Ramos (cell line): ENCODE measurements at regions not wholly inside any gene's neighbourhood (a gene's known extent, or its start where the extent isn't known, plus 50 kb on each side); places are given as distances from the start of the nearest gene placed in this dataset.
"Not testable (repeated sequence)": the region's sequence is repeated elsewhere in the genome, so short reads cannot be mapped to it uniquely, and the experiment has no call there.

Experiments
- in situ Hi-C: fragments of 300-500 bp; cut with MboI; formaldehyde crosslinking; loops from one replicate; pipeline ENCODE4 v1.14.3; 2022; ENCODE audit warnings: low sequenced_read_pairs; ENCODE audit not compliant: unreplicated experiment

DNA sequence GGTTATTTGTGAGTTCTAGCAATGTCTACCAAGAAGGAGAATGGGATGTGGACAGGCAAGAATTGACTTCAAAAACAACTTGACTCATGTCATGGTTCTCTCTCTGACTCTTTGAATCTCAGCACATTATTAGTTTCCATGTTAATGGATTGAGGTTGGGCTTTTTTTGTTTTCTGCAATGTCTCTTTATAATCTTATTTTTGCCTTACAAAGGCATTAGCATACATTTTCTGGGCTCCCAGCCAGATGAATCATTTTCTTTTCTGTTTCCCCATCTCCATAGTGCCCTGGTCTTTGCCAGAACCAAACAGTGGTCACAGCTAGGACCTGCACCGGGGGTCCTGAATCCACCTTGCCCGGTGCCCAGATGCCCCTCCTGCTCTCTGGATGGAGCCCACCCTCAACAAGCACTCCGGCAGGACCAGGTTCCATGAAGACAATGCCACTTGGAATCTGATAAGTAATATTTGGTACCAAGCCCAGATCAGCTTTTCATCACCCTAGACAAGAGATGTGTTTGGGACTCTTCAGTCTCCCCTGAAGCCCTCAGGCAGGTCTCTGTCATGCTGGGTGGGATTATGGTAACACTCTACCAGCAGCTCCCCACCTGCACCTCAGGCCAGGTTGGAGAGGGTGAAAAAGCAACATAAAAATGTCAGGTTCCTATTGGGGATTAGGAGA is 266.7 kb upstream of the SULF2 start:
- in situ Hi-C loops, result no loop called here

DNA sequence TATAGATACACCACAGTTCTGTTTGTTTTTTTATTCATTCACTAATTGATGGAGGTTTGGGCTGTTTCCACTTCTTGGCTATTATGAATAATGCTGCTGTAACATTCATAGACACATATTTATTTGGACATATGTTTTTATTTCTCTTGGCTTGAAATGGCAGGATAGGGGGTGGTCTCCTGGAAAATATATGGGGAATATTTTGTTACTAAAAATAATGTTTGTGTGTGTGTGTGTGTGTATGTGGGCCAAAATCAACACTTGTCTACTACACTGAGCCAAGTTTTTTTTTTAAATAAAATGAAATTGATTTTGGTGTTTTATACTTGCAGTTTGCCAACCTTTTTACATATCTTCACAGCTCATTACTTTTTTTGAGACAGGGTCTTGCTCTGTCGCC is 264.4 kb upstream of the SULF2 start:
- in situ Hi-C loops, result no loop called here

DNA sequence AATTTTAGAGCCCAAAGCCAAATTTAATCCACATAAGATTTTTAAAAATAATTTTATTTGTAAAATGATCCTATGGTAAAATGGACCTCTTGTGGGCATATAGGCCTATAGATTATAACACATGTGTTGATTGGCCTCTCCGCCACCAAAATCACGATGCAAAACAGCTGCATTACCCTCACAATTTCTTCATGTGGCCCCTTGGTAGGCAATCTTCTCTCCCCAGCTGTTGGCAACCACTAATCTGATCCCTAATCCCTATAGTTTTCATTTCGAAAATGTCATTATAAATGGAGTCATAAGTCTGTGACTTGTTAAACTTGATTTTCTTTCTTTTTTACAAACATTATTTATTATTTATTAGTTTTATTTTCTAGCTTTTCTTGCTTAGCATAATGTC is 263.9 kb upstream of the SULF2 start:
- in situ Hi-C loops, result no loop called here

DNA sequence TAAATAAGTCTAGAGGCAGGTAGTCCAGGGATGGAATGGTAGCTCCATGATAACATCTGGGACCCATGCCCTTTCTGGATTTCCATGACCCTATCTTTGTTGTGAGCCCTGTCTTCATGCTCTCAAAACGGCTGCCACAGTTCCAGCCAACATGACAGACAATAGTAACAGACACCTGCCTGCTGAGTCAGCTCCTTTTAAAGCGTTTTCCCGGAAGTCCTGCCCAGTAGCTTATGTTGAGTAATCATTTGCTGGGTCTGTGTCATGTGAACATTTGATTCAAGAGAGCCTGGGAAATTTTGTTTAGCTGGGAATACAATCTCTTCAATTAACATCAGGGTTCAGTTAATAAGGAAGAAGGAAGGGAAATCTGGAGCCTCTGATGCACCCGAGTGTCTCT is 262.2 kb upstream of the SULF2 start:
- in situ Hi-C loops, result no loop called here

DNA sequence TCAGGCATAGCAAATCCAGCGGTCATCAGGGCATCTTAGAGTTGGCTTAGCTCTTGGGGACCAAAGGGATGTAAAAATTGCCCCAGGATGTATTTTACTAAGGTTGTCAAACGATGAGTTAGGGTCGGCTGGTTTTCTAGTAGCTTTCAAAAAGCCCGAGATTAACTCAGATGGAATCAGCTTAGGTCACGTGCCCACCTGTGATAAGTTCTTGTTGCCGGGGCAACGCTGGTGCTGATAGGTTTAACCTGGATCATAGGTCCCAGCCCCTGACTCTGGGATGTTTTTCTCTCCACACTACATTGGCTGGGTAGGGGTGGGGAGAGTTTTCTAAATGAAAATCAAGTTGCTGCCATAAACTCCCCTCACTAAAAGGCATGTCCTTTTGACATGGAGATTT is 257.3 kb upstream of the SULF2 start:
- in situ Hi-C loops, result no loop called here

GRCh38 chr20:48041078-48041780 is 255.9 kb upstream of the SULF2 start:
- in situ Hi-C loops, result no loop called here

DNA sequence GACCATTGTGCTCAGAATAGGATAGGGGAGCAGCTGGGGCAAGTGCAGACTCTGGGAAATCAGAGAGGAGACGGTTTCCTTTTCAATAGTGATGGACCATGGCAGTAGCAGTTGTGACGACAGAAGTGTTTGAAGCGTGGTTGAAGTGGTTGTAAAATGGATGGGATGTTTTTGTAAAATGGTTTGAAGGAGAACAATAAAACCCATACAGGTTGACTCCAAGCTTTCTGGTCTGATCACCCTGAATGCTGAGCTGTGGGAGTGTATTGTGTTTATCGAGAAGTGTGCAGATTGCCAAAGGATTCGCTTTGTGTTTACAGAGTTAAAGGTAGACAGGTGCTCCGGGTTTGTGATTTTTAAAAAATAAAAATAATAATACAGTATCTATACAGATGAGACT is 255.2 kb upstream of the SULF2 start:
- in situ Hi-C loops, result no loop called here

GRCh38 chr20:48040051-48040450 is 254.8 kb upstream of the SULF2 start:
- in situ Hi-C loops, result no loop called here

DNA sequence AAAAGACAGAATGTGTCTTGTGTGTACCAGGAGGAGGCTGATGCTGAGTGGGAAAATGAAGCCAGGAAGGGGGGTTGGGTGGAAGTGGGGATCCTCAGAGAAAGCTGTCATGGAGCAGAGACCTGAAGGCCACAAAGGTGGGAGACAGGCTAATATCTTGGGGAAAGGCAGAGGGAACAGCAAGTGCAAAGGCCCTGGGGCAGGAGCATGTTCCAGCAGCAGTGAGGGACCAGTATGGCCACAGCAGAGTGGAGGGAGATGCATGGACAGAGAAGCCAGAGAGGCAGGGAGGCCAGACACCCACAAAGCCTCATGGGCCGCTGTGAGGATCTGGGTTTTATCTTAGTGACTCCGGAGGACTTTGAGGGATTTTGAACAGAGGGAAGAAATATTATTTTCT is 254.2 kb upstream of the SULF2 start:
- in situ Hi-C loops, result no loop called here

- in situ Hi-C loops, result no loop called here
These were observed 253.4 kb upstream of the SULF2 start for GRCh38 chr20:48038713-48039112.

DNA sequence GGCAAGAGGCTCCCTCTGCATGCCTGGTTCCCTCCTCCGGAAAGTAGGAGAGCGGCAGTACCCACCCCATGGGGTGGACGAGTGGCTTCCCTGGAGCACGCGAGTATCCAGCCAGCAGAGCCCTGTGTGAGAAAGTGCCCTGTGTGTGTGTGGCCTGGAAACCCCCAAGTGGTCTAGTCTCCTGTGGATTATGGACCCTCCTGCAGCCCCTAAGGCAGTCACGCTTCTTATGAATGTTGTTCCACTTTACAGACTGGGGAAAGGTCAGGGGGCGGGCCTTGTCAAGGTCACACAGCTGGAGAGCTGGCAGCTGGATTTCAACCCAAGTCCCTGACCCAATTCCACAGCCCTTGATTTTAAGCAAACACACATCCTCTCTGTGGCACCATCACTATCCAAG is 252.5 kb upstream of the SULF2 start:
- in situ Hi-C loops, result not testable (repeated sequence)

DNA sequence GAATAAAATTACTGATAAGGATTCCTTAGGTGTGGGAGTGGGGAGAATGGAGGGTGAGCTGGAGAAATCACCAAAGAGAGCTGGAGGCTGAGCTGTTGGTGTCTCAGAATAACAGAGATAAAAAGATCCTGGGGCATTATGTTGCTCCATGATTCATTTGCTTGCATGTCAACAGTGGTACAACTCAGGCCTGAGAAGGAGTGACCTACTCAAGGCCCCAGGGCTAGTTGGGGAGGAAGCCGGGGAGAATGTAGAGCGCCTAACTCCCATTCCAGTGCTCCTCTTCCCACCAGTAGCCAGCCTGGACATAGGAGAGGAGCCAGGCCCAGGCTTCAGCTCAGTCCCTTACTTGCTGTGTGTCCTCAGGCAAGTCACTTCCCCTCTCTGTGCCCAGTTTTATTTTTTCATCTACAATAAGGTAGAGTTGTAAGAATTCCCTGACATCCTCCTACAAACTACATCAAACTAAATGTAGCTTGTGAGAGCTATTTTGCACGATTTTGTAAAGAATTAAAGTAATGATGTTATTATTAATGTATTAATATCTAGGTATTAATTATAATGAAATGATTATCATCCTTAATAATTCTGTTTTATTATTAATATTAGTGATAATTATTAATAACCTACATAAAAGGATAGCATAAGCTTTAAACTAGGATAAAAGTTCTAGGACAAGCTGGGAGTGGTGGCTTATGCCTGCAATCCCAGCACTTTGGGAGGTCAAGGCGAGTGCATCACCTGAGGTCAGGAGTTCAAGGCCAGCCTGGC is 250.9 kb upstream of the SULF2 start:
- in situ Hi-C loops, result no loop called here

- in situ Hi-C loops, result no loop called here
These were observed 249.5 kb upstream of the SULF2 start for GRCh38 chr20:48034751-48035150.

DNA sequence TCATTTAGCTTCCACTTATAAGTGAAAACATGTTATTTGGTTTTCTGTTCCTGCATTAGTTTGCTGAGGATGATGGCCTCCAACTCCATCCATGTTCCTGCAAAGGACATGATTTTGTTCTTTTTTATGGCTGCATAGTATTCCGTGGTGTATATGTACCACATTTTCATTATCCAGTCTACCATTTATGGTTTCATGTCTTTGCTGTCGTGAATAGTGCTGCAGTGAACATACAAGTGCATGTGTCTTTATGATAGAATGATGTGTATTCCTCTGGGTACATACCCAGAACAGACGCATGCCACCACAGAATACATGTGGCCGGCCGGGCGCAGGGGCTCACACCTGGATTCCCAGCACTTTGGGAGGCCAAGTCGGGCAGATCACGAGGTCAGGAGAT is 247.7 kb upstream of the SULF2 start:
- in situ Hi-C loops, result not testable (repeated sequence)

- in situ Hi-C loops, result no loop called here
These were observed 245.8 kb upstream of the SULF2 start for GRCh38 chr20:48031122-48031521.

DNA sequence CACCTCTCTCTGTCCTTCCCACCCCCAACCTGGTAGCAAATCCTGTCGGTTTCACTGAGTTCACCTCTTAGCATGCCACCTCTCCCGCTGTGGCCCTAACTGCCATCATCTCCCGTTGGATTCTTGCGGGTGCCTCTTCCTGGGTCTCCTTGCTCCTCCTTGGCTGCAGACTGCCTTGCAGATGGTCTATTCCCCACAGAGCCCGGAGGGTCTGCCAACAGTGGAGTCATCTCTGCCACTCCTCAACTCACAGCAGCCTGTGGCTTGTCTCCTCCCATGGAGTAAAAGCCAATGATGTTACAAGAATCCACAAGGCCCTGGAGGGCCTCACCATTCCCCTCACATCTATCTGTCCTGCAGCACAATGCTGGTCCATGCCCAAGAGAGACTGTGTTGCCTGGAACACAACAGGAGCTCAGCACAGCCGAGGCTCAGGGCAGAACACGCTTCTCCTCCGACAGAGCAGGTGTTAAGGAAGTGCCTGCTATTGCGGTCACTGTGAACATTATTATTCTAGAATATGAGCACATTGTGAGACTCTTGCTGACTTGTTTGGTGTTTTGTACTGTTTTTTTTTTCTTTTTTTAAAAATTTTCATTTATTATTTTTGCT is 241.8 kb upstream of the SULF2 start:
- in situ Hi-C loops, result no loop called here

DNA sequence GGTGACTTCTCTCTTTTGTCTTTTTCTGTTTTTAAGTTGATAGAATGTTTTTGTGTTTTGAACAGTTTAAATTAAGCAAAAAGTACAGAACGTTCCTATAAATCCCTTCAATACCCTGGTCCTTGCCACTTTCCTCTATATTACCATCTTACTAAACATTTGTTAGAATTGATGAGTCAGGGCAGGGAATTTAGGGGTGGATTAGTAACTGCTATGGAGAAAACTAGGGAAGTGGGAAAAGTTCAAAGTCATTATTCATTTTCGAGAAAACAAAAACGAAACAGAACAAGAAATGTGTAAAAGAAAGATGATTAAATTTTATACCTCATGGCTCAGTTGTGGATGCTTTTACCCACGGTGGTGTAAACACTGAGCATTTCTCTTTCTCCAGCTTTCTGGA is 240.4 kb upstream of the SULF2 start:
- in situ Hi-C loops, result no loop called here

DNA sequence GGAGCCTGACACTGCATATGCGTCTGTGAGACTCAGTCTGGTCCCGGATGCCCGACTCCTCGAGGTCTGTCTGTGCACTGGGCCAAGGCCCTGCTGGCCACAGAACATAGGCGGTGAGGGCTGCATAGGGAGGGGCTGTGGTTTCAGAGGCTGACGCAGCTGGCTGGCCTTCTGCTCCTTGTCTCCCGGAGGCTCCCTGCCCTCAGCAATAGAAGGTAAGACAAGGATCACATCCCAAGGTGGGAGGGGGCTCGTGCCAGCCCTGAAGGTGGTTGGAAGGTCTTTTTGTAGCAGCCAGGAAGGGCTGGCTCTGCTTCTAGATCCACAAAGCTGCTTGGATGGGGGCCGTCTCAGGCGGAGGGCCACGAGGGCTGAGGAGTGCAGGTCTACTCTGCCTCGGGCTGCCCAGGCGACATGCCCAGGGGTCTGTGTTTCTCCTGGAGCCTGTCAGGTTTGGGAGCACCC is 239.8 kb upstream of the SULF2 start:
- in situ Hi-C loops, result no loop called here

DNA sequence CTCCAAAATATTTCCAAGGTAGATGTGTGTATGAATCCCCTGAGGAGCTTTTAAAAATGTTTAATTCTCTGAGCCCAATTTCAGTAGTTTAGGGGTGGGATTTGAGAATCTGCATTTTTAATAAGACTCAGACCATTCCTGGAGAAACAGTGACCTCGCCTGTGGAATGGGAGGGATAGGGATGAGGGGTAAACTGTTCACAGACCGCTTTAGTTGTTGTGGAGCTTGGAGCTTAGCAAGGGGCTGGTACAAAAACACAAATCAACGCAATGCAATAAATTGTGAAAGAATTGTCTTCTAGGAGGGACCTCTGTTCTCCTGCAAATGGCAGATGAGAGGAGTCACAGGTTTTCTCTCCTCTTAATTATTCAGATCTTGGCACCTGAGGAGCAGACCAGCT is 239.3 kb upstream of the SULF2 start:
- in situ Hi-C loops, result no loop called here

DNA sequence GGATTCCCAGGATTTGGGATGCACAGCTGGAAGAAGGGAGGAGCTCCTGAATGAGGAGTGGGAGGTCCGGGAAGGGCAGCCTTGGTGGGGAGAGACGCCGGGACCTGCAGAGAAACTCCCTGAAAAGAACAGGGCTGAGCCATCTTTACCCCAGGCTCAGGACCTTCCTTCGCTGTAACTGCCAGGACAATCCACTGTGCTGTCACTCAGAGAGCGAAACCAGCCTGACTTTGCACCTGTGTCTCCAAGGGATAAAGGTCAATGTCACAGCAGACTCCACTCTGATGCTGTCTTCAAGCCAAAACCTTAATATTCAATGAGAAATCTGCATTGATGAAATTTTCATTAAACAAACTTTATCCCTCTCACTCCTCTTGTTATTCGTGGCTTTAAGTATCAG is 235.4 kb upstream of the SULF2 start:
- in situ Hi-C loops, result not testable (repeated sequence)

DNA sequence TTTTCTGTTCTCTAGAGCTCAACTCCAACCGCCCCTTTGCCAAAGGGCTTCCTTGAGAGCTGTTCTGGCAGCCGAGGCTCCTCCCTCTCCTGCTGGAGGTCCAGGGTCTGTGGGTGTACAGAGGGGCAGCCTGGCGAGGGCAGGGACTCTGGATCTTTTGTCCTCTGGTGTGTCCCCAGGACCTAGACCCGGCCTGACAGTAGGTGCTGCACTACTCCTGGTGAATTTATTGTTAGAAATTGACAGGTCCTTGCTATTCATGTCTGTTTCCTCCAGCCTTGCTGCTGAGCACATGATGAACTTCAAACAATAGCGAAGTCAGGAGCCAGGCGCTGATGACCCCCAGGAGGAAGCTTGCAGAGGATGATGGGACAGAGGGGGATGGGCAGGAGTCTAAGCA is 234.7 kb upstream of the SULF2 start:
- in situ Hi-C loops, result no loop called here
